ENCODE measurements at regions not wholly inside any gene's neighbourhood (a gene's known extent, or its start where the extent isn't known, plus 50 kb on each side); places are given as distances from the start of the nearest gene placed in this dataset.
"Not testable (repeated sequence)": the region's sequence is repeated elsewhere in the genome, so short reads cannot be mapped to it uniquely, and the experiment has no call there.

GRCh38 chr1:96384611-96385010 is 337.0 kb upstream of the PTBP2 start:
- DNase-seq: no peak

GRCh38 chr1:96387785-96388184 is 333.8 kb upstream of the PTBP2 start:
- DNase-seq: no peak

- no peak for DNase-seq
These were observed 332.9 kb upstream of the PTBP2 start for GRCh38 chr1:96388421-96389310.

GRCh38 chr1:96400089-96400488 is 321.5 kb upstream of the PTBP2 start:
- DNase-seq: no peak

GRCh38 chr1:96409087-96409486 is 312.5 kb upstream of the PTBP2 start:
- DNase-seq: no peak

GRCh38 chr1:96409689-96410088 is 311.9 kb upstream of the PTBP2 start:
- DNase-seq: no peak

- DNase-seq: no peak
These were observed 310.6 kb upstream of the PTBP2 start for GRCh38 chr1:96411006-96411405.

GRCh38 chr1:96414598-96414997 is 307.0 kb upstream of the PTBP2 start:
- DNase-seq: no peak

GRCh38 chr1:96416111-96416595 is 305.4 kb upstream of the PTBP2 start:
- DNase-seq: no peak

- no peak for DNase-seq
These were observed 304.7 kb upstream of the PTBP2 start for GRCh38 chr1:96416701-96417444.

- no peak for DNase-seq
These were observed 302.6 kb upstream of the PTBP2 start for GRCh38 chr1:96418969-96419368.

GRCh38 chr1:96424877-96425276 is 296.7 kb upstream of the PTBP2 start:
- no peak for DNase-seq

- no peak for DNase-seq
These were observed 296.0 kb upstream of the PTBP2 start for GRCh38 chr1:96425382-96426129.

- no peak for DNase-seq
These were observed 294.0 kb upstream of the PTBP2 start for GRCh38 chr1:96427616-96428015.

GRCh38 chr1:96445302-96445701 is 276.3 kb upstream of the PTBP2 start:
- DNase-seq: no peak

- DNase-seq: no peak
These were observed 257.5 kb upstream of the PTBP2 start for GRCh38 chr1:96464066-96464465.

- DNase-seq: no peak
These were observed 257.1 kb upstream of the PTBP2 start for GRCh38 chr1:96464522-96464921.

- DNase-seq: no peak
These were observed 256.6 kb upstream of the PTBP2 start for GRCh38 chr1:96464991-96465390.

- no peak for DNase-seq
These were observed 256.1 kb upstream of the PTBP2 start for GRCh38 chr1:96465441-96465840.

GRCh38 chr1:96466842-96467241 is 254.7 kb upstream of the PTBP2 start:
- DNase-seq: no peak

GRCh38 chr1:96469726-96470125 is 251.9 kb upstream of the PTBP2 start:
- not testable (repeated sequence) for DNase-seq

GRCh38 chr1:96472471-96472870 is 249.1 kb upstream of the PTBP2 start:
- DNase-seq: no peak

- DNase-seq: no peak
These were observed 247.7 kb upstream of the PTBP2 start for GRCh38 chr1:96473791-96474434.

All from midbrain (tissue), 1 donor.